Retinal pigment epithelial cell (primary cell): ENCODE measurements at regions not wholly inside any gene's neighbourhood (a gene's known extent, or its start where the extent isn't known, plus 50 kb on each side); places are given as distances from the start of the nearest gene placed in this dataset.

Experiments used
- DNase-seq: peaks from one replicate; pipeline ENCODE4 v3.0.0-alpha.2; 2010; ENCODE audit warnings: low read depth
- H3K4me3 ChIP-seq: 2 replicates; pipeline ENCODE4 v1.5.1; 2011; ENCODE audit warnings: mild to moderate bottlenecking, low read length, control low read depth, moderate library complexity
- TF ChIP-seq, protein P1 (sequence below): conservative IDR thresholded peaks from 2 replicates; pipeline ENCODE4 v1.5.1; 2011; ENCODE audit warnings: low read depth, low read length, control low read depth, inconsistent platforms

DNA sequence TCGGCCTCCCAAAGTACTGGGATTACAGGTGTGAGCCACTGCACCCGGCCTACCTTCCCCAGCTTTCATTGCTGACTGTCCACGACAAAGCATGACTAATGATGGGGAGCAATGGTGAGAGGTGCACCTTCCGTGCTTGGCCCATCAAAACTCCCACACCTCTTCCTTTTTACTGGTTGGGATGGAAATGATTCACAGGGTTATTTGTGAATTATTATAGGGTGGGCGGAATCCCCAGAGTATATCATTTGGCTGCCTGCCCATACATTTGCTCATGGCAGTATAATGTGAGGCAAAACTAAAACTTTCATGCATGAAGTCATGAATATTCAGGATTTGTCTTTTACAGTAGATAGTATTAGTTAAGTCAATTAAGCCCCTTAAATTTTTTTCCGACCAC, 334.2 kb upstream of the NETO1 start:
- TF ChIP-seq, protein P1, sequence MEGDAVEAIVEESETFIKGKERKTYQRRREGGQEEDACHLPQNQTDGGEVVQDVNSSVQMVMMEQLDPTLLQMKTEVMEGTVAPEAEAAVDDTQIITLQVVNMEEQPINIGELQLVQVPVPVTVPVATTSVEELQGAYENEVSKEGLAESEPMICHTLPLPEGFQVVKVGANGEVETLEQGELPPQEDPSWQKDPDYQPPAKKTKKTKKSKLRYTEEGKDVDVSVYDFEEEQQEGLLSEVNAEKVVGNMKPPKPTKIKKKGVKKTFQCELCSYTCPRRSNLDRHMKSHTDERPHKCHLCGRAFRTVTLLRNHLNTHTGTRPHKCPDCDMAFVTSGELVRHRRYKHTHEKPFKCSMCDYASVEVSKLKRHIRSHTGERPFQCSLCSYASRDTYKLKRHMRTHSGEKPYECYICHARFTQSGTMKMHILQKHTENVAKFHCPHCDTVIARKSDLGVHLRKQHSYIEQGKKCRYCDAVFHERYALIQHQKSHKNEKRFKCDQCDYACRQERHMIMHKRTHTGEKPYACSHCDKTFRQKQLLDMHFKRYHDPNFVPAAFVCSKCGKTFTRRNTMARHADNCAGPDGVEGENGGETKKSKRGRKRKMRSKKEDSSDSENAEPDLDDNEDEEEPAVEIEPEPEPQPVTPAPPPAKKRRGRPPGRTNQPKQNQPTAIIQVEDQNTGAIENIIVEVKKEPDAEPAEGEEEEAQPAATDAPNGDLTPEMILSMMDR: no peak
- no peak overlapping the region for H3K4me3 ChIP-seq
- DNase-seq: no peak

DNA sequence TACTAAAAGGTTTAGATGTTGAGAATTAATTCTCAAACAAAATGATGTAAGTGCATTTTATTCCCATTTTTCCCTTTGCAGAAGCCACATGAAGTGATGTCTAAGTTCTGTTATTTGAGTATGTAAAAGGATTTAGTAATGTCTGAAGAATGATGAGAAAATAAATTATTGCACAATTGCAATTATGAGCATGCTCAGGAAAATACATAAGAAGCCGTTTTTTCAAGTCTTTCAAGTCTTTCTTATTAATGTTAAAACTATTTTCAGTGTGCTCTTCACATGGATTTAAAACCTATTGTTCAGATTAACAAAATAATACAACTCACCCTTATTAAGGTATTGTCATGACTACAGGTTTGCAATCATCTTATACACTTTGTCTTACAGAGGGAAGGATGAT, 331.4 kb upstream of the NETO1 start:
- no peak overlapping the region for H3K4me3 ChIP-seq
- no peak for DNase-seq
- TF ChIP-seq, protein P1: no peak

DNA sequence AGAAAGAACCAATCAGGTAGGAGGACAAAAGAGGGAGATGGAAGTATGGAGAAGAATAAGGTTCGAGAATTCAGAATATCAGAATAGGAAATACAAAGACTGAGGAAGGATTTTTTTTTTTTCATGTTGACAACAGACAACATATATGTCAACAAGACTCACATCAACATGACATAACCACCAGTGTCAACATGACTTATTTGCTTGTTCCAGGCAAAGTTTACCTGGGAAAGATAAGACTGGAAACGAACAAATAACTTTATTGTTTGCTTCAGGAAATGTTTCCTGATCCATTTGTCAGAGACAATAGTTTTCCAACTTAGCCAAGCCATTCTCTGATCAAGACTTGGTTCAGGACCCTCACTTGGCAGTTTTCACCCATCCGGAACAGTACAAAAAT, 321.9 kb upstream of the NETO1 start:
- DNase-seq: no peak
- H3K4me3 ChIP-seq: no peak overlapping the region
- TF ChIP-seq, protein P1: no peak

DNA sequence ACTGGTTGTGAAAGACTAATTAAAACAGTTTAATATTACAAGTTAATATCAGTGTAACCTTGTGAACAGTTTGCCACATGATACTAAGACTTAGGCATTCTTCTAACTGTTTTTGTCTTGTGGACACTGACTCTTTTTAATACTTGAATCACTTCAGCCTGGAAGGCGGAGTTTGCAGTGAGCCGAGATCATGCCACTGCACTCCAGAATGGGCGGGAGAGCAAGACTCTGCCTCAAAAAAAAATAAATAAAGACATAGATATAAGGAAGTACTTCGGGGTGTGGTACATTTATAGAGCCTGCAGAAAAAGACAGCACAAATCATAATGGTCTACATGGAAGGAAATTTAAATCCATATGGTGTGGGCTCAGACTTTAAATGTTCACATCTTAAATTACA, 300.4 kb upstream of the NETO1 start:
- H3K4me3 ChIP-seq: no peak overlapping the region
- no peak for DNase-seq
- TF ChIP-seq, protein P1: no peak

DNA sequence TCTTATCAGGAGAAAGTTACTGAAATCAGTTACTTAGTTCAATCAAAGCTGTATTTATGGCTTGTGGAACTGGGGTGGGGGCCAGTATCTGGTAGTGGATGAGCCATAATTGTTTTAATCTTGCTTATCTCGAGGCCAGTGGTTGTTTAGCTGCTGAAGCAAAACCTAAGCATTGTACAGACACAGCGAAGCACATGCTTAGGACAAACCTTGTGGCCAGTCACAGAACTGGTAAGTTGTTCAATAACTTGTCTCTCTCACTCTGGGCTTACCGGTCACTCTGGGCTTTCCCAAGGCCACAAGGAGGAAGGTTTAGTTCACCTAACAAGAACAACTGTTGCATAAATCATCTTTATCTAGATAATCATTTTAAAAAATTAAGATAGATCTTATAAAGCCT, 296.6 kb upstream of the NETO1 start:
- no peak for DNase-seq
- TF ChIP-seq, protein P1: no peak
- no peak overlapping the region for H3K4me3 ChIP-seq

DNA sequence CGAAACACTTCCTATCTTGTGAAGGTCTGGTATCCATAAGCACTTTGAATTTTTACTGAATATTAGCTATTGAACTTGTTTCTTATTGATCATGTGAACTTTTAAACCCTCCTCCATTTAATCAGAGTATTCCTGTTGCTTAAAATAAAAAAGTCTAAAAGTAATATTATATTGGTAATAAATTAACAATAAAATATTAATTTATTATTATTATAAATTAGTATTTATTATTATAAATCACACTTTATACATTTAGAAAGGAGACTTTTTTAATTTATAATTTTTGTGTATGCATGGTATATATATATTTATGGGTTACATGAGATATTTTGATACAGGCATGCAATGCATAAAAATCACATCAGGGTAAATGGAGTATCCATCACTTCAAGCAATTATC, 295.4 kb upstream of the NETO1 start:
- no peak overlapping the region for H3K4me3 ChIP-seq
- no peak for DNase-seq
- TF ChIP-seq, protein P1: no peak

DNA sequence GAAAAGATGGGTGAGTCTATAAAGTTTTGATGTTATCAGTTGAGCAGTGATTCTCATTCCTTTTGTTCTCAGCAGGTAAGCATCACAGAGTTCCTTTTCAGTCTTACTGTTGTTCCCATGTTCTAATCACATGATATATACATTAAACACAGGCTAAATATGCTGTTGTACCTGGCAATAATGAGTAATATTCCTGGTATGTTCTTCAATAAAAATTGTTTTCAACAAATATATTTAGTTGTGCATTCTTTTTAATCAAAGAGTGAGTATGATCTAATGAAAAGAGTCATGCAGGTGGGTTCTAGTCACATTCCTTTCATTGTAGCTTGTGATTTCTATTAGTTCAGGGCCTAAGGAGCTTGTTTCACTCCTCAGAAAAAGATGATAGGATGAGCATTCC, 288.3 kb upstream of the NETO1 start:
- H3K4me3 ChIP-seq: no peak overlapping the region
- TF ChIP-seq, protein P1: no peak
- DNase-seq: no peak
